ENCODE measurements at regions not wholly inside any gene's neighbourhood (a gene's known extent, or its start where the extent isn't known, plus 50 kb on each side); places are given as distances from the start of the nearest gene placed in this dataset.
"Not testable (repeated sequence)": the region's sequence is repeated elsewhere in the genome, so short reads cannot be mapped to it uniquely, and the experiment has no call there.

- DNase-seq (ENCODE audit: low spot score), result not testable (repeated sequence)
Observed at GRCh38 chr4:131883181-131883580, 1265.9 kb upstream of the PCDH10 start.

GRCh38 chr4:131925662-131926061 lies 1223.4 kb upstream of the PCDH10 start:
- DNase-seq (ENCODE audit: low spot score), result not testable (repeated sequence)

DNA sequence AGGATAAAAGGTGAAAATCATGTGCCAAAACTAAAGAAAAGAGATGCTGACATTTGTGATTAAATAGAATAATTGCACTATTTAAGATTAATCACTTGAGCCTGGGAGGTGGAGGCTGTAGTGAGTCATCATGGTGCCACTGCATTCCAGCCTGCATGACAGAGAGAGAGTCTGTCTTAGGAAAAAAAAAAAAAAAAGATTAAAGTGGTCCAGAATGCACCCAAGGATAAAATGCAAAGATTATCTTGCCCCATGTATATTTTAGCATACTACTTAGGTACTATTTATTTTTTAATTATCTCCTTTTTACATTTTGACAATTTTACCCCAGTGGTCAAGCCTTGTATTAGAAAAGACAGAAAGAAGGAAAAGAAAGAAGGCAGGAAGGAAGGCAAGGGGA lies 1181.4 kb upstream of the PCDH10 start:
- DNase-seq (ENCODE audit: low spot score), result not testable (repeated sequence)

GRCh38 chr4:131974730-131975129 lies 1174.4 kb upstream of the PCDH10 start:
- no peak for DNase-seq (ENCODE audit: low spot score)

DNA sequence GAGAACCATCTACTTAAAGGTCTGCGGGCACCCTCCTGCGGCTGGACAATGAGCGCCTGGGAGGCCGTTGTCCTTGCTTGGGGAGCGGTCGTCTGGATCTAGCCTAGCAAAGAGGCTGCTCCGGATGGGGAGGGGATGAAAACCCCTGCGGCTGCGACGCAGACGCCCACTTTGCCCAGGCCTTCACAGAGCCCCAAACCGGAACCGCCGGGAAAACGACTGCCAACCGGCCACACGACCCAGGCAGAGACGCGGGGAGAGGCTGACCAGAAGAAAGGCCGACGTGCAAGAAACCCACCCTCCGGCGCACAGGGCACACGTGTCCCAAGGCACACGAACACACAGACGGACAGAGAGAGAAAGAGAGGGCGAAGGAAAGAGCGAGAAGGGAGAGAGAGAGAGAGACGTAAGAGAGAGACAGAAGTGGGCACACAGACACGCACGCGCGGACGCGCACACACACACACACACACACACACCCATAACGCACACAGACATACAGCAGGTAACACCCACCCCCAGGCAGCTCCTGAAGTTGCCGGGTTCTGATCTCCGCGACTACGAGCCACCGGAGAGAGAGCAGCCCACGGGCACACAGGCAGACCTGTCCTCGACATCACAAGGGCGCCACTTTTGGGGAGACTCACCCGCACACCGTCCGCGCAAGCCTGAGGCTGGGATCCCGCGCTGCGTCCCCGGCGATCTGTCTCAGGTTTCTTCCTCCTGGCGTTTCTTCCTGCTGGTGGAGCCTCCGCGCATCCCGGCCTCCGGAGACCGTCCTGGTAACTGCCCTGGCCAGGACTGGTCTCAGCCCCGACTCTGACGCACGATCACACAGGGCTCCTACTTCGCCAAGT lies 1173.6 kb upstream of the PCDH10 start:
- not testable (repeated sequence) for DNase-seq (ENCODE audit: low spot score)

DNA sequence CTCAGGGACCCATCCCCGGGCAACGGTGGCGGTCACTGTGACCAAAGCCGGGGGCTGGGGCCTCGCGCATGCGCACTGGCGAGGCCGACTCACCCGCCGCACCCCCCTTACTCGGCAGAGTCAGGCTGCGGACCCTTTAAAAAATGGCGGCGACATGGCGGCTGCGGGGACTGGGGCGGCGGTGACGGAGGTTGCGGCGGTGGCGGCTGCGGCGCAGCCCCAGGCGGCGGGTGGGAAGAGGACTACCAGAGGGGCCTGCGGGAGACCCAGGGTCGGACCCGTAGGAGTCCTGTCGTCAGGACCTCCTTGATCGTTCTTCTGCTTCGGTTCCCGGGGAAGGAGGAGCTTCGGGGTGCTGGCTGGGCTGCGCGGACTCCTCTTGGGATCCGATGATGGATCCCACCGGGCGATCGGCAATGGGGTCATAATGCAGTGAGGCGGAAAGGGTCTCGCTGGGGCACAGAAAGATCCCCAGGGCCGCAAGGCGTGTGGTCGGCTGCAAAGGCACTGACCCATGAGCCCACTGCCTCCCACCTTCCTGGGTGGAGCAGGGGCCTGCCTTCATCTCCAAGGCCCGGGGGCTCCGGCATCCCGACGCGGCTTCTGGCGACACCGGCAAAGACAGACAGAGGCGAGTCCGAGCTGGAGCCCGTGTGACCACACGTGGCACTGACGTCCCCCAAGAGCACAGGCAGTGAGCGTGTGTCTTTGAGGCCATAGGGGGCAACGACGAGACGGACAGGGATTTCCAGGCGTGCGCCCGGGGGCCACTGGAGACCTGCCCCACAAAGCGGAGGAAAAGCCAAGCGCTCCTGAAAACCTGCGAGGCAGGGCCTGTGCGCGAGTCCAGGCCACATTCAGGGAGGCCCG lies 1172.7 kb upstream of the PCDH10 start:
- not testable (repeated sequence) for DNase-seq (ENCODE audit: low spot score)

DNA sequence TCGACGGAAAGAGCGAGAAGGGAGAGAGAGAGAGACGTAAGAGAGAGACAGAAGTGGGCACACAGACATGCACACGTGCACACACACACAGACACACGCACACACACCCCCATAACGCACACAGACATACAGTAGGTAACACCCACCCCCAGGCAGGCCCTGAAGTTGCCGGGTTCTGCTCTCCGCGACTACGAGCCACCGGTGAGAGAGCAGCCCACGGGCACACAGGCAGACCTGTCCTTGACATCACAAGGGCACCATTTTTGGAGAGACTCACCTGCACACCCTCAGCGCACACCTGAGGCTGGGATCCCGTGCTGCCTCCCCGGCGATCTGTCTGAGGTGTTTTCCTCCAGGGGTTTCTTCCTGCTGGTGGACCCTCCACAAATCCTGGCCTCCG lies 1171.0 kb upstream of the PCDH10 start:
- DNase-seq (ENCODE audit: low spot score), result no peak

DNA sequence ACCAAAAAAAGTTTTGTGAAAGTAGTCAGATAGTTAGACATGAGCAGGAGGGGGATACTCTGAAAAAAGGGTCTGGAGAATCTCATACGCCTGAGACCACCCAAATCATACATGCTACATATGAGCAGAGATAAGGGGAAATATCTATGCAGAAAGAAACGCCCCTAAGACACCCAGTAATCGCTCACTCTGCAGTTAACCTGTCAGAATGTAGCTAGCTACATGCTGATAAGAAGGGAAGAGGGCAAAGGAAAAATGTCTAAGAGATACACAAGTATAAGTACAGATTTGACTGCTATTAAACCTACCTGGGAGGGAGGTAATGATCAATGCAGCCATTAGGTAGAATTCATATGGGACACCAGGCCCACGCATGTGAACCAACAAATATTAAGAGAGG lies 1159.5 kb upstream of the PCDH10 start:
- no peak for DNase-seq (ENCODE audit: low spot score)

DNA sequence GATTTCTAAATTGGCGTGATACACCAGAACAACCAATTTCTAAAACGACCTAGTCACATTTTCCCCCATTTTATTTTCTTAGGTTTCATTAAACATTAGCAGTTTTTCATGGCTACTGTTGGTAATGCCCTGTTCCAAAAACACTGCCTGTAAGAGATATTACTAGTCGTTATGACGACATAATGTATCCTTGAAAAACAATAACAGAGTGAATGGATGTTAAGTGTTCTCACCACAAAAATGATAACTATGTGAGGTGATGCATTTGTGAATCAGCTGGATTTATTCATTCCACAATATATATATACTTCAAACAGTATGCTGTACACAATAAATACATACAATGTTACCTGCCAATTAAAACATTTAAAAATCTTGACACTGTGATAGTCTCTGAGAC lies 1147.6 kb upstream of the PCDH10 start:
- DNase-seq (ENCODE audit: low spot score), result no peak

GRCh38 chr4:132003593-132003992 lies 1145.5 kb upstream of the PCDH10 start:
- no peak for DNase-seq (ENCODE audit: low spot score)

GRCh38 chr4:132015321-132015720 lies 1133.8 kb upstream of the PCDH10 start:
- no peak for DNase-seq (ENCODE audit: low spot score)

- DNase-seq (ENCODE audit: low spot score), result no peak
Observed at GRCh38 chr4:132016703-132017350, 1132.3 kb upstream of the PCDH10 start.

GRCh38 chr4:132026166-132026565 lies 1122.9 kb upstream of the PCDH10 start:
- no peak for DNase-seq (ENCODE audit: low spot score)

DNA sequence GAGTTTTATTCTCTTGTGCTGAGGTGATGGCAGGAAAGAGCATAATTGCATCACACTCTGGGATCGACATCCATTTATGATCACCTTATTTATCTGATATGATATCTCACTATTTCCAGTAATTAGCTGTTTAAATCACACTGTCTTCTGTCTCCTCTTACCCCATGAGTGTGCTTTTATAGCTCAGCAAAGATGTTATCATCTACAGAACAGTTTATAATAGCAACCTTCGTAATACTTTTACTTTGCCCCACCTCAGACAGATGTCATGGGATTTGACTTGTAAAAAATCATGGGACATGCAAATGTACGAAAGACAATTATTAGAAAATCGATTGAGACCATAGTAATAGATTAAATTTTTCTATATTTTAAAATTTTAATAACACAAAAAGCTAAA lies 1122.3 kb upstream of the PCDH10 start:
- DNase-seq (ENCODE audit: low spot score), result no peak

DNA sequence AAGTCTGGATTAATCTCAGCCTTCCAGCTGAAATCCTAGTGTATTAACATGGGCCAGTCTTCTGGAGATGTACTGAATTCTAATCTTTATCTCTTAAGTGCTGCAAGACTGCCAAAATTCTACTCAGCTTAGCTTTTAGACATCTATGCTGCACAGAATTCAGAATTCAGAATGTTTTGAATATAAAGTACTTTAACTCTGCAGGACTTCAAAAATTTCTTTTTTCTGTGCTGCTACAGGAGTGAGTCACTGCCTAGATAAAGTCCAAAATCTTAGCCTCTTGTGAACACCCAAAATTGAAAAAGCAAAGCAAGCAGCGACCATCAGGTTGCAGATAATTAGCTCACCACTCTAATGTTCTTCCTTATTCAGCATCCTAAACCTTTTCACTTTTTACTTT lies 1092.6 kb upstream of the PCDH10 start:
- no peak for DNase-seq (ENCODE audit: low spot score)

- DNase-seq (ENCODE audit: low spot score), result no peak
Observed at GRCh38 chr4:132059227-132059626, 1089.9 kb upstream of the PCDH10 start.

DNA sequence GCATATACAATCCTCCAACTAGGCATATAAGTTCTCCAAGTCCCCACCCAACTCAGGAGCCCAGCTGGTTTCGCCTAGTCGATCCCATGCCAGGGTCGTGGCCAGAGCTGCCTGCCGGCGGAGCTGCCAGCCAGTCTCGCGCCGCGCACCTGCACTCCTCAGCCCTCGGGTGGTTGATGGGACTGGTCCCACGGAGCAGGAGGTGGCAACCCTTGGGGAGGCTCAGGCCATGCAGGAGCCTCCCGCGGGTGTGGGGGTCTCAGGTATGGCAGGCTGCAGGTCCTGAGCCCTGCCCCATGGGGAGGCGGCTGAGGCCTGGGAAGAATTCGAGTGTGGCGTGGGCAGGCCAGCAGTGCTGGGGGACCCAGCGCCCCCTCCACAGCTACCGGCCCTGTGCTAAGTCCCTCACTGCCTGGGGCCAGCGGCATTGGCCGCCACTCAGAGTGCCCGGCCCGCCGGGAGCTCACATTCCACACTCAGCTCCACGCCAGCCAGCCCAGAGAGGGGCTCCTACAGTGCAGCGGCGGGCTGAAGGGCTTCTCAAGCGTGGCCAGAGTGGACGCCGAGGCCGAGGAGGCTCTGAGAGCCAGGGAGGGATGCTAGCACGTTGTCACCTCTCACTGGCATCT lies 1086.4 kb upstream of the PCDH10 start:
- DNase-seq (ENCODE audit: low spot score), result no peak

- DNase-seq (ENCODE audit: low spot score), result no peak
Observed at GRCh38 chr4:132063829-132064228, 1085.3 kb upstream of the PCDH10 start.

DNA sequence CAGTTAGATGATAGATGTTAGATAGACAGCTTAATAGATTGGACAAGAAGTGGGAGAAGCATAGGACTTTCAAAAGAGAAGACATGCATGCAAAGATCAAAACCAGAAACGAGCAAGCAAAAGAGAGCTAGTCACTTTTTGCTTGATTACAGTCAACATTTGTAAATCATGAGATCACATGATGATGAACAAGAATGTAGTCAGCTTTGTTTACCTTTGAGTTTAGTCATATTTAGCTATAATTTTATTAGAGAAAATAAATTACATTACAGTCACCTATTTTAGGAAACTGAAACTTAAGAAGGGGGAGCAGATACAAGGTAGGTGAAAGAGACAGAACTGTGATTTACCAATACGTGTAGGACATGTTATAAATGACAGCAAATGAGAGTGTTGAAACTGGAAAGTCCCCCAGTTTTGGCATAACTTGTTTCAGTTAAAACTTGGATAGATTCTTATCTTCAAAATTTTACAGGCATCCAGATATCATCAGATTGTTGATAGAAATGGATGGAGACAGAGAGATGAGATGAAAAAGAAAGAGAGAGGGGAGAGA lies 1083.1 kb upstream of the PCDH10 start:
- peak; percentile 5 for DNase-seq (ENCODE audit: low spot score)

DNA sequence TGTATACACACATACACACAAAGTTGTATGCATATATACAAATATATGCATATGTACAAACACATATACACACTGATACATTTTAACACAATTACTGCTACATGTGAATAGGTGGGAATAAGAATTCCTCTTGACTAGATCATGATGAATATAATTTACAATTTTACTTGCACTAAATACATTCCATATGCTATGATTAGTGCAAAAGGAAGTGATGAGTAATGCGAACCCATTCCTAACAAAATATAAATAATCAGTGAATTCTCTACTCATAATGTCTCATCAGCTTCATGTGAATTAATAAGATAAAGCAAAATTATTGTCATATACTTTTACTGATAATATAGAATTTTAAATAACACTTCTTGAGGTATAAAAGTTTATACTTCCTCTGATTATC lies 1077.3 kb upstream of the PCDH10 start:
- DNase-seq (ENCODE audit: low spot score), result no peak

- DNase-seq (ENCODE audit: low spot score), result no peak
Observed at GRCh38 chr4:132076829-132077228, 1072.3 kb upstream of the PCDH10 start.

- no peak for DNase-seq (ENCODE audit: low spot score)
Observed at GRCh38 chr4:132085105-132085504, 1064.0 kb upstream of the PCDH10 start.
